Ovary (tissue), 7 donors: ENCODE measurements at regions not wholly inside any gene's neighbourhood (a gene's known extent, or its start where the extent isn't known, plus 50 kb on each side); places are given as distances from the start of the nearest gene placed in this dataset.

Experiments used
- DNase-seq, 5 donors: peaks; one replicate each; pipeline ENCODE4 v3.0.0-alpha.2; 2019 to 2020
- H3K27ac ChIP-seq, 2 donors: fragments of 200-600 bp; one replicate each; pipeline versions ENCODE4 v1.5.1 to v1.8.0; 2019 to 2022
- H3K27me3 ChIP-seq: fragments of 200-600 bp; one replicate; pipeline ENCODE4 v1.8.0; 2022
- H3K36me3 ChIP-seq: fragments of 200-600 bp; sonication (generic); one replicate; pipeline ENCODE4 v1.5.1; 2019
- H3K4me1 ChIP-seq: one replicate; pipeline ENCODE4 v1.8.1; 2013; ENCODE audit warnings: mild to moderate bottlenecking, moderate library complexity; ENCODE audit not compliant: insufficient read depth
- H3K4me3 ChIP-seq: fragments of 200-600 bp; sonication (generic); one replicate; pipeline ENCODE4 v1.5.1; 2017
- H3K9me3 ChIP-seq, 2 donors: fragments of 200-600 bp in 1 of 2; sonication (generic) in 1 of 2; one replicate each; pipeline versions ENCODE4 v1.5.1 to v1.8.1; 2013 to 2019; ENCODE audit warnings: mild to moderate bottlenecking in 1 of 2, moderate library complexity in 1 of 2
- EP300 ChIP-seq: sonication (generic); formaldehyde crosslinking; IDR thresholded peaks from one replicate; pipeline ENCODE4 v1.6.1; 2017; ENCODE audit warnings: antibody characterized with exemption
- POLR2A ChIP-seq: fragments of 450-650 bp; IDR thresholded peaks from one replicate; pipeline ENCODE4 v1.6.1; 2017; ENCODE audit warnings: antibody characterized with exemption, mild to moderate bottlenecking, moderate library complexity
- WGBS, 3 donors: extraction: QIAGEN DNeasy Blood & Tissue Kit in 1 of 3; methylation state at CpG; one replicate each; pipeline versions ENCODE4 v1.1.5 to v1.1.7; 2013 to 2017; 5-methylcytosine and 5-hydroxymethylcytosine counted together
- intact Hi-C, 4 donors: fragments of 100-400 bp; cut with DNase I; formaldehyde crosslinking; loops; one replicate each; pipeline versions ENCODE4 v1.11.0 to v1.15.1; 2022 to 2023
- TF ChIP-seq, protein P1 (sequence below), 3 donors: fragments of 450-650 bp in 2 of 3; fragments of 200-600 bp in 1 of 3; IDR thresholded peaks; one replicate each; pipeline versions ENCODE4 v1.5.1 to v1.8.0; 2016 to 2022; ENCODE audit warnings: antibody characterized with exemption in 3 of 3, mild to moderate bottlenecking in 1 of 3
- donor health status: DM: no; HTN: no; CAD: no; lungs with moderate emphysema.
- donor health status: DM: no; HTN: no; CAD: no.
- donor health status: Bipolar disorder and iron deficiency.
- donor health status: DM: no; HTN: no; CAD: no.
- donor health status: DM: yes; HTN: yes; CAD: no.

DNA sequence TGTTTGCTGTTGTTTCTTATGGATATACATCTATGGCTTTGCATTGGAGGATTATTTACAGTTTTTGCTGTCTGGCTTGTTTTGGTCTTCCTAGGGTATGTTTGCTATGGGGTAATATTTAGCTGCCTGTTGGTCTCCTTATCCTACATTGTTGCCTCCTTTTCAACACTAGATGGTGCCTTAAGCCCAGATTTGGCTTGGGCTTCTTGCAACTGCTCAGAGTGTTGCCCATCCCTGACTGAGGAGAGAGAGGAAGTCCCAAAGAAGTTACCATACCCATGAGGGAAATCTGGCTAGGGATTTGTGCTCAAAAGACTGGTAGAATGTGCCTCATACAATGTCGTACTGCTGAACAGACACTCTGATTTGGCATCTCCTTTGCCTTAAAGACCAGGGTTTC is 94.6 kb upstream of the MUCL1 start:
- Histone ChIP-seq H3K4me3 (no peak overlapping the region), H3K27me3 (no peaks in the 10 kb centered on the region), H3K4me1 (no peaks in the 10 kb centered on the region), H3K9me3 (no peaks in the 10 kb centered on the region), H3K27ac (no peak overlapping the region), H3K36me3 (no peaks in the 10 kb centered on the region)
- 32 to 55% (median 46%) methylated on average over 1 of the region's 1 CpG for WGBS, 3 donors
- intact Hi-C loops = loop anchor here in 1 of 4 donors (10.0 kb wide), 1 partner anchor 205 kb away; no protein-coding TSS in a partner anchor
- TF ChIP-seq POLR2A (no peak), EP300 (no peak)
- TF ChIP-seq, protein P1, sequence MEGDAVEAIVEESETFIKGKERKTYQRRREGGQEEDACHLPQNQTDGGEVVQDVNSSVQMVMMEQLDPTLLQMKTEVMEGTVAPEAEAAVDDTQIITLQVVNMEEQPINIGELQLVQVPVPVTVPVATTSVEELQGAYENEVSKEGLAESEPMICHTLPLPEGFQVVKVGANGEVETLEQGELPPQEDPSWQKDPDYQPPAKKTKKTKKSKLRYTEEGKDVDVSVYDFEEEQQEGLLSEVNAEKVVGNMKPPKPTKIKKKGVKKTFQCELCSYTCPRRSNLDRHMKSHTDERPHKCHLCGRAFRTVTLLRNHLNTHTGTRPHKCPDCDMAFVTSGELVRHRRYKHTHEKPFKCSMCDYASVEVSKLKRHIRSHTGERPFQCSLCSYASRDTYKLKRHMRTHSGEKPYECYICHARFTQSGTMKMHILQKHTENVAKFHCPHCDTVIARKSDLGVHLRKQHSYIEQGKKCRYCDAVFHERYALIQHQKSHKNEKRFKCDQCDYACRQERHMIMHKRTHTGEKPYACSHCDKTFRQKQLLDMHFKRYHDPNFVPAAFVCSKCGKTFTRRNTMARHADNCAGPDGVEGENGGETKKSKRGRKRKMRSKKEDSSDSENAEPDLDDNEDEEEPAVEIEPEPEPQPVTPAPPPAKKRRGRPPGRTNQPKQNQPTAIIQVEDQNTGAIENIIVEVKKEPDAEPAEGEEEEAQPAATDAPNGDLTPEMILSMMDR (IDR thresholded peaks at IDR 0.05) = no peak
- no peak for DNase-seq

DNA sequence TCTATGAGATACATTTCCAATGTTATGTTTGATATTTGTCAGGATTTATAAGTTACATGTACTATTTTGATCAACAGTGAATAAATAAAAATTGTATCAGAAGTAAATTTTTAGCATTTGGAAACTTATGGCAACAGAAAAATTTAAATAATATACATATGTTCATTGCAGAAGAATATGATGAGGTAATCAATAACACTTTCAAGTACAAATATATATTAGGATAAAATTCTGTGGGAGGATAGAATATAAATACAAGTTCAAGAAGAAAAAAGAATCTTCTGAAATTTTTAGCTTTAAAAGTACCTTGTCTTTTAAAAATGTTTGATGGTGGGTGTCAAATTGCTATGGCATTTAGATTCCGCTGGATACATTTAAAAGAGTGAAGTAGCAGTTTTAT is 102.8 kb upstream of the MUCL1 start:
- Histone ChIP-seq H3K4me1 (no peaks in the 10 kb centered on the region), H3K36me3 (no peaks in the 10 kb centered on the region), H3K4me3 (no peak overlapping the region), H3K27ac (no peak overlapping the region), H3K9me3 (no peaks in the 10 kb centered on the region), H3K27me3 (no peaks in the 10 kb centered on the region)
- no peak for DNase-seq
- TF ChIP-seq, protein P1 (IDR thresholded peaks at IDR 0.05) = no peak
- TF ChIP-seq POLR2A (no peak), EP300 (no peak)
- intact Hi-C loops = loop anchor here in 1 of 4 donors (10.0 kb wide), 1 partner anchor 213 kb away; no protein-coding TSS in a partner anchor
- 96 to 100% (median 98%) methylated on average over 1 of the region's 1 CpG for WGBS, 3 donors

DNA sequence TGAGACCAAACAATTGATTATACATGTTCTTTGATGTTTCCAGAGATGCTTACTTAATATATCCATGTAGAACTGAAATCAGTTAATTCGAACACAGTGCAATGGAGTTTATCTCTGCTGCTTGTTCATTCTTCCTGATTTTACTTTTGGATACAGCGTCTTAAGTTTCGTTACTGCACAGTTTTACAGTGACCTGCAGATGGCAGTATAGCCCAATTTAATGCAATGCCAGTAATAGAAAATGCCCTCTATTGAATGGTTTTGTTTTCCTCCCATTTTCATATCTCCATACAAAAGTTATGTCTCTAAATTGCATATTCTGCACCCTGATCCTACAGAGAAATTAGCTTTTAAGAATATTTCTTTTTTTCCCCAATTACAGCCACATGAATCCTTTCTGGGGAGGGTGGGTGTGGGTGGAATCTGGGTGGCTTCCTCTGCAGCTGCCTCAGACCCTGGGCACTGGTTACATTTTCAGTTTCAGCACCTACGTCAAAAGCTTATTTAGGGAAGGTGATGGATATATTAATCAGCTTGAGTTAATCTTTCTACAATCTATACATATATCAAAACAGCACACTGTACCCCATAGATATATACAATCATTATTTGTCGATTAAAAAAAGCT is 101.1 kb upstream of the DCD start:
- intact Hi-C loops = loop anchor here in 1 of 4 donors (10.0 kb wide), 1 partner anchor 215 kb away; no protein-coding TSS in a partner anchor
- H3K36me3 ChIP-seq = no peaks in the 10 kb centered on the region
- H3K27ac ChIP-seq = no peak overlapping the region
- no peaks in the 10 kb centered on the region for H3K9me3 ChIP-seq
- TF ChIP-seq, protein P1 (IDR thresholded peaks at IDR 0.05) = peak; percentile 34 to 58 (median 37)
- no peak for TF ChIP-seq POLR2A
- no peaks in the 10 kb centered on the region for H3K4me1 ChIP-seq
- no peaks in the 10 kb centered on the region for H3K27me3 ChIP-seq
- 24 to 27% (median 26%) methylated on average over 5 of the region's 5 CpGs for WGBS, 3 donors
- DNase-seq = no peak
- H3K4me3 ChIP-seq = no peak overlapping the region

DNA sequence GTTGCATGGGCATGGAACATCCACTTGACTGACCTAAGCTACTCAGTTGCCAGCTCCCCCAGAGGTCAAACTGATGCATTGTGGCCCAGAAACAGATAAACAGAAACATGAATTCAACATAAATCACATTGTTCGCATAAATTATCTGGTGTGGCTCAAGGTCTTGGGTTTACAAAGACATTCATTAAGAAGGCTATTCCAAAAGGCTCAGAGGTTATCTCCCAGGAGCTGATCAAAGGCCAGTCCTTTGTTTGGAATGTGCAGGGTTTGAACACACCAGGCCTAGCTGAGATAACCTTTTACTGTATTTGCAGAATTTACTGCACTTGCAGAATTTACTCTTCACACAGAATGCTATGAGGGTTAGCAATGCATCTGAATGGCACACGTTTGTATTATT is 96.4 kb upstream of the DCD start:
- WGBS, 3 donors = 30 to 43% (median 34%) methylated on average over 2 of the region's 2 CpGs
- DNase-seq = no peak
- TF ChIP-seq POLR2A (no peak), EP300 (no peak)
- TF ChIP-seq, protein P1 (IDR thresholded peaks at IDR 0.05) = no peak

More for the DNA sequence above, 96.4 kb upstream of the DCD start:
- Histone ChIP-seq H3K36me3 (no peaks in the 10 kb centered on the region), H3K27me3 (no peaks in the 10 kb centered on the region), H3K4me1 (no peaks in the 10 kb centered on the region), H3K27ac (no peak overlapping the region), H3K9me3 (no peaks in the 10 kb centered on the region), H3K4me3 (no peak overlapping the region)
- intact Hi-C loops = loop anchor here in 1 of 4 donors (10.0 kb wide), 1 partner anchor 220 kb away; no protein-coding TSS in a partner anchor
